ENCODE measurements at regions not wholly inside any gene's neighbourhood (a gene's known extent, or its start where the extent isn't known, plus 50 kb on each side); places are given as distances from the start of the nearest gene placed in this dataset.

GRCh38 chr13:75978818-75979217 is 342.7 kb downstream of the LMO7 start:
- Histone ChIP-seq H3K4me3 (ENCODE audit: low read length in 3 of 3) (no peak overlapping the region), H3K27ac (ENCODE audit: low read depth in 2 of 2, low read length in 2 of 2) (no peak overlapping the region), H3K9me3 (ENCODE audit: control insufficient read depth in 2 of 3, insufficient read depth in 1 of 3, low read length in 3 of 3) (no peaks in the 10 kb centered on the region), H3K36me3 (ENCODE audit: control insufficient read depth in 2 of 3, insufficient read depth in 3 of 3, low read length in 3 of 3) (no peaks in the 10 kb centered on the region), H3K27me3 (ENCODE audit: control insufficient read depth, insufficient read depth, low read length) (no peaks in the 10 kb centered on the region), H3K4me1 (ENCODE audit: control insufficient read depth in 2 of 3, insufficient read depth in 2 of 3, low read depth in 1 of 3, low read length in 3 of 3) (no peaks in the 10 kb centered on the region), H3K9ac (ENCODE audit: low read length in 3 of 3) (no peak overlapping the region)
- no peak for TF ChIP-seq CTCF (IDR thresholded peaks at IDR 0.05; ENCODE audit: borderline replicate concordance, extremely low read depth, insufficient read depth)
- intact Hi-C loops (cut with DNase I), result no loop called here
- DNase-seq, result no peak
- FAIRE-seq, result no peak

- H3K27ac ChIP-seq (ENCODE audit: low read depth in 2 of 2, low read length in 2 of 2), result no peak overlapping the region
- no peak overlapping the region for H3K4me3 ChIP-seq (ENCODE audit: low read length in 3 of 3)
- H3K27me3 ChIP-seq (ENCODE audit: control insufficient read depth, insufficient read depth, low read length), result no peaks in the 10 kb centered on the region
- FAIRE-seq (no peak), DNase-seq (no peak)
- no peaks in the 10 kb centered on the region for H3K9me3 ChIP-seq (ENCODE audit: control insufficient read depth in 2 of 3, insufficient read depth in 1 of 3, low read length in 3 of 3)
- no peak overlapping the region for H3K9ac ChIP-seq (ENCODE audit: low read length in 3 of 3)
- intact Hi-C loops (cut with DNase I), result no loop called here
- H3K36me3 ChIP-seq (ENCODE audit: control insufficient read depth in 2 of 3, insufficient read depth in 3 of 3, low read length in 3 of 3), result no peaks in the 10 kb centered on the region
- TF ChIP-seq CTCF (IDR thresholded peaks at IDR 0.05; ENCODE audit: borderline replicate concordance, extremely low read depth, insufficient read depth), result no peak
- H3K4me1 ChIP-seq (ENCODE audit: control insufficient read depth in 2 of 3, insufficient read depth in 2 of 3, low read depth in 1 of 3, low read length in 3 of 3), result no peaks in the 10 kb centered on the region
Observed at GRCh38 chr13:75968103-75968838, 332.1 kb downstream of the LMO7 start.

- Histone ChIP-seq H3K27ac (ENCODE audit: low read depth in 2 of 2, low read length in 2 of 2) (no peak overlapping the region), H3K36me3 (ENCODE audit: control insufficient read depth in 2 of 3, insufficient read depth in 3 of 3, low read length in 3 of 3) (no peaks in the 10 kb centered on the region), H3K9ac (ENCODE audit: low read length in 3 of 3) (no peak overlapping the region), H3K9me3 (ENCODE audit: control insufficient read depth in 2 of 3, insufficient read depth in 1 of 3, low read length in 3 of 3) (no peaks in the 10 kb centered on the region), H3K4me3 (ENCODE audit: low read length in 3 of 3) (no peak overlapping the region), H3K27me3 (ENCODE audit: control insufficient read depth, insufficient read depth, low read length) (no peaks in the 10 kb centered on the region), H3K4me1 (ENCODE audit: control insufficient read depth in 2 of 3, insufficient read depth in 2 of 3, low read depth in 1 of 3, low read length in 3 of 3) (no peaks in the 10 kb centered on the region)
- FAIRE-seq (no peak), DNase-seq (no peak)
- intact Hi-C loops (cut with DNase I), result no loop called here
- TF ChIP-seq CTCF (IDR thresholded peaks at IDR 0.05; ENCODE audit: borderline replicate concordance, extremely low read depth, insufficient read depth), result no peak
Observed at GRCh38 chr13:75963302-75963701, 327.2 kb downstream of the LMO7 start.

- Histone ChIP-seq H3K4me1 (ENCODE audit: control insufficient read depth in 2 of 3, insufficient read depth in 2 of 3, low read depth in 1 of 3, low read length in 3 of 3) (no peaks in the 10 kb centered on the region), H3K27ac (ENCODE audit: low read depth in 2 of 2, low read length in 2 of 2) (no peak overlapping the region), H3K9ac (ENCODE audit: low read length in 3 of 3) (no peak overlapping the region), H3K36me3 (ENCODE audit: control insufficient read depth in 2 of 3, insufficient read depth in 3 of 3, low read length in 3 of 3) (no peaks in the 10 kb centered on the region), H3K9me3 (ENCODE audit: control insufficient read depth in 2 of 3, insufficient read depth in 1 of 3, low read length in 3 of 3) (no peaks in the 10 kb centered on the region), H3K4me3 (ENCODE audit: low read length in 3 of 3) (no peak overlapping the region), H3K27me3 (ENCODE audit: control insufficient read depth, insufficient read depth, low read length) (no peaks in the 10 kb centered on the region)
- FAIRE-seq (no peak), DNase-seq (no peak)
- intact Hi-C loops (cut with DNase I), result no loop called here
- no peak for TF ChIP-seq CTCF (IDR thresholded peaks at IDR 0.05; ENCODE audit: borderline replicate concordance, extremely low read depth, insufficient read depth)
Observed at GRCh38 chr13:75961911-75962310, 325.8 kb downstream of the LMO7 start.

Data from kidney (tissue), 13 donors.